ENCODE measurements at regions not wholly inside any gene's neighbourhood (a gene's known extent, or its start where the extent isn't known, plus 50 kb on each side); places are given as distances from the start of the nearest gene placed in this dataset.
"Not testable (repeated sequence)": the region's sequence is repeated elsewhere in the genome, so short reads cannot be mapped to it uniquely, and the experiment has no call there.

- CTCF ChIA-PET = interaction anchor here (1.2 kb wide), 1 partner anchor 140 kb away, joined by 3 read pairs; no protein-coding TSS in a partner anchor
- POLR2A ChIA-PET = no interaction called here
- intact Hi-C loops (cut with DNase I, micrococcal nuclease) = no loop called here
Measured at GRCh38 chr21:15624646-15625045, 105.1 kb upstream of the USP25 start.

GRCh38 chr21:15625363-15625762 lies 104.4 kb upstream of the USP25 start:
- ChIA-PET CTCF (no interaction called here), POLR2A (no interaction called here)
- Mint-ChIP-seq H3K36me3 (ENCODE audit: low read depth) (no peaks in the 10 kb centered on the region), H3K4me1 (no peaks in the 10 kb centered on the region), H3K9me3 (ENCODE audit: low read depth) (no peaks in the 10 kb centered on the region), H3K4me3 (no peak overlapping the region), H3K27me3 (peaks cover 3% of the 10 kb centered on the region), H3K27ac (no peak overlapping the region)
- ATAC-seq (no peak), DNase-seq (no peak)
- intact Hi-C loops (cut with DNase I, micrococcal nuclease) = no loop called here

More at GRCh38 chr21:15624646-15625045, 105.1 kb upstream of the USP25 start:
- Mint-ChIP-seq H3K9me3 (ENCODE audit: low read depth) (no peaks in the 10 kb centered on the region), H3K36me3 (ENCODE audit: low read depth) (no peaks in the 10 kb centered on the region), H3K27me3 (peaks cover 3% of the 10 kb centered on the region), H3K27ac (no peak overlapping the region), H3K4me3 (no peak overlapping the region), H3K4me1 (no peaks in the 10 kb centered on the region)
- ATAC-seq (no peak), DNase-seq (no peak)

- no peak overlapping the region for H3K27ac Mint-ChIP-seq
- no peaks in the 10 kb centered on the region for H3K9me3 Mint-ChIP-seq (ENCODE audit: low read depth)
- ChIA-PET POLR2A (no interaction called here), CTCF (no interaction called here)
- intact Hi-C loops (cut with DNase I, micrococcal nuclease) = no loop called here
- H3K27me3 Mint-ChIP-seq = peaks cover 3% of the 10 kb centered on the region
- H3K36me3 Mint-ChIP-seq (ENCODE audit: low read depth) = no peaks in the 10 kb centered on the region
- ATAC-seq = no peak
- no peak overlapping the region for H3K4me3 Mint-ChIP-seq
- no peaks in the 10 kb centered on the region for H3K4me1 Mint-ChIP-seq
- DNase-seq = no peak
Measured at GRCh38 chr21:15626031-15626430, 103.8 kb upstream of the USP25 start.

- Mint-ChIP-seq H3K27ac (no peak overlapping the region), H3K36me3 (ENCODE audit: low read depth) (no peaks in the 10 kb centered on the region), H3K9me3 (ENCODE audit: low read depth) (no peaks in the 10 kb centered on the region), H3K27me3 (peaks cover 3% of the 10 kb centered on the region), H3K4me3 (no peak overlapping the region), H3K4me1 (no peaks in the 10 kb centered on the region)
- ATAC-seq (no peak), DNase-seq (no peak)
- intact Hi-C loops (cut with DNase I, micrococcal nuclease) = no loop called here
- CTCF ChIA-PET = interaction anchor here (1.0 kb wide), 1 partner anchor 11 kb away, joined by 3 read pairs; no protein-coding TSS in a partner anchor
- POLR2A ChIA-PET = no interaction called here
Measured at GRCh38 chr21:15627011-15627410, 102.8 kb upstream of the USP25 start.

- ATAC-seq (no peak), DNase-seq (no peak)
- Mint-ChIP-seq H3K36me3 (ENCODE audit: low read depth) (no peaks in the 10 kb centered on the region), H3K4me3 (no peak overlapping the region), H3K27me3 (peaks cover 3% of the 10 kb centered on the region), H3K4me1 (no peaks in the 10 kb centered on the region), H3K9me3 (ENCODE audit: low read depth) (no peaks in the 10 kb centered on the region), H3K27ac (no peak overlapping the region)
- intact Hi-C loops (cut with DNase I, micrococcal nuclease) = no loop called here
- POLR2A ChIA-PET = interaction anchor here (0.6 kb wide), 1 partner anchor 71 kb away, joined by 4 read pairs; no protein-coding TSS in a partner anchor
- CTCF ChIA-PET = interaction anchor here (0.7 kb wide), 1 partner anchor 1785 kb away, joined by 4 read pairs; no protein-coding TSS in a partner anchor
Measured at GRCh38 chr21:15627823-15628222, 102.0 kb upstream of the USP25 start.

GRCh38 chr21:15631342-15631741 lies 98.4 kb upstream of the USP25 start:
- no peak for DNase-seq
- CTCF ChIA-PET = no interaction called here

GRCh38 chr21:15634541-15634940 lies 95.2 kb upstream of the USP25 start:
- H3K4me1 Mint-ChIP-seq = not testable (repeated sequence)

More at GRCh38 chr21:15631342-15631741, 98.4 kb upstream of the USP25 start:
- intact Hi-C loops (cut with DNase I, micrococcal nuclease) = no loop called here
- H3K4me3 Mint-ChIP-seq = no peak overlapping the region
- H3K9me3 Mint-ChIP-seq (ENCODE audit: low read depth) = no peaks in the 10 kb centered on the region
- H3K4me1 Mint-ChIP-seq = no peaks in the 10 kb centered on the region
- no peaks in the 10 kb centered on the region for H3K27me3 Mint-ChIP-seq
- ATAC-seq = no peak
- H3K27ac Mint-ChIP-seq = no peak overlapping the region
- POLR2A ChIA-PET = no interaction called here
- H3K36me3 Mint-ChIP-seq (ENCODE audit: low read depth) = no peaks in the 10 kb centered on the region

GRCh38 chr21:15638856-15639549 lies 90.8 kb upstream of the USP25 start:
- H3K4me1 Mint-ChIP-seq = no peaks in the 10 kb centered on the region
- H3K36me3 Mint-ChIP-seq (ENCODE audit: low read depth) = no peaks in the 10 kb centered on the region
- no peaks in the 10 kb centered on the region for H3K27me3 Mint-ChIP-seq
- DNase-seq (no peak), ATAC-seq (no peak)
- intact Hi-C loops (cut with DNase I, micrococcal nuclease) = no loop called here
- ChIA-PET POLR2A (no interaction called here), CTCF (interaction anchor here (1.4 kb wide), 1 partner anchor 164 kb away, joined by 3 read pairs; no protein-coding TSS in a partner anchor)
- no peak overlapping the region for H3K4me3 Mint-ChIP-seq
- H3K9me3 Mint-ChIP-seq (ENCODE audit: low read depth) = no peaks in the 10 kb centered on the region
- no peak overlapping the region for H3K27ac Mint-ChIP-seq

More at GRCh38 chr21:15634541-15634940, 95.2 kb upstream of the USP25 start:
- intact Hi-C loops (cut with DNase I, micrococcal nuclease); H3K27me3 Mint-ChIP-seq; ATAC-seq; H3K9me3 Mint-ChIP-seq (ENCODE audit: low read depth); H3K27ac Mint-ChIP-seq; H3K4me3 Mint-ChIP-seq; POLR2A ChIA-PET; CTCF ChIA-PET; DNase-seq; H3K36me3 Mint-ChIP-seq (ENCODE audit: low read depth): not testable (repeated sequence)

- POLR2A ChIA-PET; H3K4me3 Mint-ChIP-seq; intact Hi-C loops (cut with DNase I, micrococcal nuclease); H3K27ac Mint-ChIP-seq; H3K4me1 Mint-ChIP-seq; DNase-seq; H3K9me3 Mint-ChIP-seq (ENCODE audit: low read depth); H3K36me3 Mint-ChIP-seq (ENCODE audit: low read depth); H3K27me3 Mint-ChIP-seq; ATAC-seq: not testable (repeated sequence)
- CTCF ChIA-PET = interaction anchor here (0.5 to 1.4 kb wide), 2 partner anchors 163 to 370 kb away, joined by 3 read pairs; no protein-coding TSS in a partner anchor
Measured at GRCh38 chr21:15640113-15640512, 89.7 kb upstream of the USP25 start.

GRCh38 chr21:15644489-15644888 lies 85.3 kb upstream of the USP25 start:
- ChIA-PET CTCF (no interaction called here), POLR2A (no interaction called here)
- no peaks in the 10 kb centered on the region for H3K4me1 Mint-ChIP-seq
- H3K4me3 Mint-ChIP-seq = no peak overlapping the region
- H3K27me3 Mint-ChIP-seq = no peaks in the 10 kb centered on the region
- H3K36me3 Mint-ChIP-seq (ENCODE audit: low read depth) = no peaks in the 10 kb centered on the region
- no peaks in the 10 kb centered on the region for H3K9me3 Mint-ChIP-seq (ENCODE audit: low read depth)
- ATAC-seq (no peak), DNase-seq (no peak)
- H3K27ac Mint-ChIP-seq = no peak overlapping the region
- intact Hi-C loops (cut with DNase I, micrococcal nuclease) = no loop called here

- Mint-ChIP-seq H3K27ac (no peak overlapping the region), H3K4me1 (no peaks in the 10 kb centered on the region), H3K9me3 (ENCODE audit: low read depth) (no peaks in the 10 kb centered on the region), H3K27me3 (no peaks in the 10 kb centered on the region), H3K36me3 (ENCODE audit: low read depth) (no peaks in the 10 kb centered on the region), H3K4me3 (no peak overlapping the region)
- ATAC-seq (no peak), DNase-seq (no peak)
- CTCF ChIA-PET = no interaction called here
- intact Hi-C loops (cut with DNase I, micrococcal nuclease) = no loop called here
- POLR2A ChIA-PET = no interaction called here
Measured at GRCh38 chr21:15645830-15646229, 84.0 kb upstream of the USP25 start.

- Mint-ChIP-seq H3K36me3 (ENCODE audit: low read depth) (no peaks in the 10 kb centered on the region), H3K4me1 (no peaks in the 10 kb centered on the region), H3K9me3 (ENCODE audit: low read depth) (no peaks in the 10 kb centered on the region), H3K4me3 (no peak overlapping the region), H3K27me3 (no peaks in the 10 kb centered on the region), H3K27ac (no peak overlapping the region)
- DNase-seq (no peak), ATAC-seq (no peak)
- CTCF ChIA-PET = no interaction called here
- POLR2A ChIA-PET = no interaction called here
- intact Hi-C loops (cut with DNase I, micrococcal nuclease) = no loop called here
Measured at GRCh38 chr21:15650735-15651134, 79.0 kb upstream of the USP25 start.

Data from activated CD4-positive, alpha-beta T cell treated with anti-CD3 and anti-CD28 coated beads for 36 hours (primary cell).